Stimulated activated CD8-positive, alpha-beta memory T cell treated with anti-CD3 and anti-CD28 coated beads, Interleukin-7, amount 100 ng/mL, for 1 hour (primary cell): ENCODE measurements at regions not wholly inside any gene's neighbourhood (a gene's known extent, or its start where the extent isn't known, plus 50 kb on each side); places are given as distances from the start of the nearest gene placed in this dataset.

ENCODE experiments used
- DNase-seq, 2 donors: peaks; one replicate each; pipeline ENCODE4 v3.0.0-alpha.2; 2020; ENCODE audit warnings: low read depth in 2 of 2

DNA sequence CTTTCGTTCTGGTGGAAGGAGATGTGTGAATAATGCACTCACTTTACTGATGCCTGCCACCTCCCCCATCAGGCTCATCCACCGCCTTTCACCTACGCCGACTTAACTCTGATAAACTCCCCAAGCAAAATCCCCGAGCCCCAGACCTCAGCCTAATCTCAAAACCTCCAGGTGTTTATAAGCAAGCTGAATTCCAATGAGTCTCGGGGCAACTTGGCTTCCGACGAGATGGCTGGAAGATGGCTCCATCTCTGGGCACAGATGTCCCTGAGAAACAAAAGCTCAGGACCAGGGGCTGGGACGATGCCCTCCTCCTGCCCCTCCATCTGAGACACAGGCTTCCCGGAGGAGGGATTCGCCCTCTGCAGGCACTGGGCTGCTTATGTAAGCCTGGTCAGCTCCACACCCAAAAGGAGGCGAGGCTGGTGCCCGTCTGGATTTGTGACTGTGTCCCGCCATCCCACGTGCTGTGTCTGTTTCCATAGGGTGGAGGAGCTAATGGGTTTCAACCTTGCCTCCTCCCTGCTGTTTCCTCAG is 386.4 kb upstream of the TNRC6C start:
- no peak for DNase-seq

DNA sequence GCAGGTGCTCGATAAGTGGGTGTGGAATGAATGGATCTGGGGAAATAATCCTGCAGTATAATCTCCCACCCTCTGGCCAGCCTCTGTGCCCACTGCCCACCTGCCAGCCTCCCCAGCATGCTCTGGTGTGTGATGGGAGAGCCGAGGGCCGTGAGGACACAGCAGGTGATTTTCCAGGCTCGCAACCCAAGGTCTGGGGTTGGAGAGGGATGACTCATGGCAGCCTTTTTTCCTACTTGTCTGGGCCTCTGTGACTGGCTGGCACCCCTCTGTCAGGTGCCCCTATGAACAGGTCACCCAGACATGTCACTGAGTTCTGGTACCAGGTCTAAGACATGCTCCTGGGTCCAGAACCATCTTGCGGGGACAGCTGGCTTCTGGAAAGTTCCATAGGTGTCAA is 385.7 kb upstream of the TNRC6C start:
- DNase-seq = no peak

DNA sequence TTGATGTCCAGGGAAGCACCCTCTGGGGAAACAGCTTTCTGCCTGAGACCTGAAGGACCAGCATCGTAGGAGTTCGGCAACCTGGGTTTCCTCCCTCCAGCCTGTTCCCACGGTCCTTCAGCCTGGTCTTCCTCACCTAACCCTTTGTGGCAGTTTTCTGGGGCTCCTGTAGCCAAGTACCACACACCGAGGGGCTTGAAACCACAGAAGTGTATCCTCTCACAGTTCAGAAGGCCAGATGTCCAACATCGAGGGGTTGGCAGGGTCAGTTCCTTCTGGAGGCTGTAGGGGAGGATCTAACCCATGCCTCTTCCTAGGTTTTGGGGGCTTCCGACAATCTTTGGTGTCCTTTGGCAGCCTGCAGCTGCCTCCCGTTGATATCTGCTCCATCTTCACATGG is 381.0 kb upstream of the TNRC6C start:
- DNase-seq = no peak

DNA sequence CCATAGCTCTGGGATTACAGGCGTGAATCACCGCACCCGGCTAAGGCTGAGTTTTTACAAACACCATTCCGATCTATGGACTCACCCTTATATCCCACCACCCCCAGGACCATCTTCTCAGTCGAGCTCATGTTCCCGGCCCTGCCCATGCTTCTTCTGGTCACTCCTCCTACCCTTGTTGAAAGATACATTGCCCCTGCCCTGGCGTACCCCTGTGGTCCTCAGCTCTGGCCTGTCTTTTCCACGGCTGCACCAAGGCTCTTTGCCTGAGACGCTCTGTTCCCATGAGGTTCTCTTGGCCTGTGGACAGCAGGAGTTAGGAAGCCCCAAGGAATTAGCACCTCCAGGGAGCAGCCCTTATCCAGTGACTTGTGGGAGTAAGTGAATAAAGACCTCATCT is 379.4 kb upstream of the TNRC6C start:
- DNase-seq = no peak

DNA sequence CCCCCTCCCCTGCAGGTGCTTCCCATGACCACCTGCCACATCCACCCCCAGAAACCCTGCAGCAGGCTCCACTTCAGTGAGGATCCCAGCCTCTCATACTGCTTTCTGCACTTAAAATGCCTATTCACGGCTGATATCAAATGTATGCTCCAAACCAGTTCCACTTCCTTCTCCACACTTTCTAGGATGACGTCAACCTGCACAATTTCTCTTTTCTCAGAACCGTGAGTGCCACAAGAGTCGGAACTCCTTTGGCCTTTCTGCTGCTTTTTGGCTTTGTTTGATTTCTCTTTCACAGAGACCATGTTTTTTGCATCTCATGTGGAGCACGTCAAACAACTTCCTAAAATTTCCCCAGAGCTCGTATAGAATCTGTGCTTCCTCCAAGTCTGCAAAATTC is 378.8 kb upstream of the TNRC6C start:
- DNase-seq = no peak

DNA sequence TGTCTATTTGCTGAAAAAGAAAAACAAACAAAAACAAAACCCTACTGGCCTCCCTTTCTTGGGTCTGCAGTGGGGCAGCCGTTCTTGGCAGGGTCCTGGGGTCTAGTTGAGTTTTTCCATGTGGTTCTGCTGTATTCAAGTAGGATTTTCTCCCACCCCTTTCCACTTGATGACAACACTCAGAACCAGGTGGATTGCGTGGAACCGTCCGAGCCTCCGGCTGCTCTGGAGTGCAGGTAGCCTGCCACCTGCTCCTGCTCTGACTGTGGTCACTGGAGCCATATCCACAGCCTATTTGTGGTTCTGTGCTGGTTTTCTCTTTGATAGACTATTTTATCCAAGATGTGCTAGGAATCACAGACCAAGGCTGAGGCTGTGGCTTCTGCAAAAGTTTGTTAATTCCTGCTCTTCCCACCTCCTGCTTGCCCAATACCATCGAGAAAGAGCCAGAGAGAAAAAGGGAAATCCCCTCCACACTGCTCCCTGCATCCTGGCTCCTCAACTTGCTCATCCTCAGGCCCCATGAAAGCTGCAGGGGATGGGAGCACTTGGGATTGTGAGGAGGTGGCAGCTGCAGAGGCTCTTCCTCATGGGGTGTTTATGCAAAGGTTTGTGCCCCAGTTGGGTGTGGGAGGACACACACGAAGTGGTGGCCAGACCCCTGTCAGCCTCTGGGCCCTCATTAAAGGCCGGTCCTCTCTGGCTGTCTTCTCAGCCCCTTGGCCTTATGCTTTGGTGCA is 377.8 kb upstream of the TNRC6C start:
- no peak for DNase-seq

DNA sequence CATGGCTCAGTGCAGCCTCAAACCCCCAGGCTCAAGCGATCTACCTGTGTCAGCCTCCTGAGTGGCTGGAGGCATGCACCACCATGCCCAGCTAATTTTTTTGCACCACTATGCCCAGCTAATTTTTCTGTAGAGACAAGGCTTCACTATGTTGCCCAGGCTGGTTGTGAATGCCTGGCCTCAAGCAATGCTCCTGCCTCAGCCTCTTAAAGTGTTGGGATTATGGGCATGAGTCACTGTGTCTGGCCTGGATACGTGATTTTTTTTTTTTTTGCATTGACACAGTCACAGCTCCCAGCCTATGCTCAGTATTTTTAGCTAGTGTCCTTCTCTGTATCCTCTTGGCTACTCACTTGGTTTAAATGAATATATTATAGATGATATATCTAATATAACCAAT is 377.0 kb upstream of the TNRC6C start:
- no peak for DNase-seq

DNA sequence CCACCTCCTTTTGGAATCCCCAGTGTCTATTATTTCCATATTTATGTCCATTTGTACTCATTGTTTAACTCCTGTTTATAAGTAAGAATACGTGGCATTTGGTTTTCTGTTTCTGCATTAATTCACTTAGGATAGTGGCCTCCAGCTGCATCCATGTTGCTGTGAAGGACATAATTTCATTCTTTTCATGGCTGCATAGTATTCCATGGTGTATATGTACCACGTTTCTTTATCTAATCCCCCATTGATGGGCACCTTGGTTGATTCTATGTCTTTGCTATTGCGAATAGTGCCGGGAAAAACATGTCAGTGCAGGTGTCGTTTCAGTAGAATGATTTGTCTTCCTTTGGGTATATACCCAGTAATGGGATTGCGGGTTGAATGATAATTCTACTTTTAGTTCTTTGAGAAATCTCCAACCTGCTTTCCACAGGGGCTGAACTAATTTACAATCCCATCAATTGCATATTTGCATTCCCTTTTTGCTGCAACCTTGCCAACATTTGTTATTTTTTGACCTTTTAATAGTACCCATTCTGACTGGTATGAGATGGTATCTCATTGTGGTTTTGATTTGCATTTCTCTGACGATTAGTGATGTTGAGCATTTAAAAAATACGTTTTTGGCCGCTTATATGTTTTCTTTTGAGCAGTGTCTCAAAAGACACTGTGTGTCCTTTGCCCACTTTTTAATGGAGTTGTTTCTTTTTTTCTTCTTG is 373.2 kb upstream of the TNRC6C start:
- no peak for DNase-seq

DNA sequence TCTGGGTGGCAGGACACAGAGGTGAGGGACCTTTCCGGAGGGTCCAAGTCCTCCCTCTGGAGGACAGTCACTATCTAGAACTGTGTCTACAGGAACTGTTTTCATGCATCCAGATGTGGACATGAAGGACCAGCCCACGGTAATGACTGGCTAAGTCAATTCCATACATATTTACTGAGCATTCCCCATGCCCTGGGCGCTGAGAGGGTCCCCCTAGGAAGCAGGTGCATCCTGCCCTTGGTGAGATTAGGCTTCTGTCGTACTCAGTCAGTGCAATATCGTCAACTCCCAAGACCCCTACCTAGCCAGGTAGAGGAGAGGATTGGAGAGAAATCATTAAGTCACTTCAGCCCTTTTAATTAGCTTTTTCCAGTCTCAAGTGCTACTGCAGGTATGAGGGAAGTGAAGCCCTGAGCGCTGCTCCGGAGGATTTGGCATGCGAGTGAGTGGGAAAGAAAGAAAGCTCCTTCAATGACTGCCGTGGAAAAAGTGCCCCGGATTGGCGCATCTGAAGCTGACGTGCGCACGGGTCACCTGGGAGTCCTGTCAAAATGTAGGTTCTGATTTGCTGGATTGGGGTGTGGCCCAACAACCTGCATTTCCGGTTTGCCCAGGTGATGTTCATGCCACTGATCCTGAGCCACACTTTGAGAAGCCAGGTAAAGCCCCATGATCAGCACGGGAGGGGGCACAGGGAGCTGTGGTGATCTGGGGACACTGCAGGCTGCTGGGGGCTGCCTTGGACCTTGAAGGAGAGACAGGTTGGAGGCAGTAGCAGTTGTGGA is 367.4 kb upstream of the TNRC6C start:
- DNase-seq = no peak

DNA sequence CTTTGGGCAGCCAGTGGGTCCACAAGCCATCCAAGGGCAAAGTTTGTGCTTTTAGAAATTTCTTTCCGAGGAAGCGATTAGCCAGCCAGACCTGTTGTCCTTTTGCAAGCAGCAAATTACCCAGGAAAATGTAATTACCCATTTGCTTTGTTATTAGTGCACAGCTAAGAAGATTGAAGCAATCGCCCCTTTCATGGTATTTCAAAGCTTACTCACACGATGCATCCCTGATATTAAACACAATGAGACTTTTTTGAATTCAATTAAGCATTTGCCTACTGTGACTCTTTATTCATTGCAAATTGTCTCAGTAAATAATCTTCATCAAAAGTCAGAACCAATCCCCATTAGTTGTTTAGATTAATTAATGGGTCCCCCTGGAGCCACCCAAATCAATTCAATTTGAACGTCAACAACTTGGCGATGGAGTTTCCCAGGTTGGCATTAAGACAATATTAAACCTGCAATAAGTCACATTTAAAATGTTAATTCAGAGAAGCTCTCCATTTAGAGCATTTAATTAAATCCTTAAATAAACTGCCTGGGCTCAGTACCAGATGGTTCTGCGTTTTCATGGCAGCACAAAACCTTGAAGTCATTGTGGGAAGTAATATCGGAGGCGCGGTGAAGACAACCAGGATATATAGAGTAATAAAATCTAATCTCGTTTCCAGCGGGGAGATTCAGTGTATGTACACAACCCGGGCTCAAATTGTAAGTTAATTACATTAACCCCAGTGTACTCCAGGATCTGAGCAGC is 366.2 kb upstream of the TNRC6C start:
- DNase-seq = no peak

DNA sequence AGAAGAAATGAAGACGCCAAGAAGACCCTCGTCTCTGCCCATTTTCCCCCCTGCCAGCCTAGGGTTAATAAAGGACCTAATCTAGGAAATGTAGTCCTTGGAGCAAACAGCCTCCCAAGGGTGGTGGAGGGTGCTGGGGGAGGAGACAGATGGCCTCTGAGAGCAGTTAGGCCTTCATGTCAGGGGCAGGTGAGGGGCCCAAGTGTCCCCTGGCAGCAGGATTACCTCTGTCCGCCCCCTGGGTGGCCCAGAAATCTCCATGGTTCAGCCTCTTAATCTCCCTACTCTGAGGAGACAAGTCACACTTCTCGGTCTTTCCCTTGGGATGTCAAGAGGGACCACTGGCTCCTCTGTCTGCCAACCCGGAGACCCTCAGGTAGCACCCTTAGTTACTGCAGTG is 365.4 kb upstream of the TNRC6C start:
- no peak for DNase-seq

DNA sequence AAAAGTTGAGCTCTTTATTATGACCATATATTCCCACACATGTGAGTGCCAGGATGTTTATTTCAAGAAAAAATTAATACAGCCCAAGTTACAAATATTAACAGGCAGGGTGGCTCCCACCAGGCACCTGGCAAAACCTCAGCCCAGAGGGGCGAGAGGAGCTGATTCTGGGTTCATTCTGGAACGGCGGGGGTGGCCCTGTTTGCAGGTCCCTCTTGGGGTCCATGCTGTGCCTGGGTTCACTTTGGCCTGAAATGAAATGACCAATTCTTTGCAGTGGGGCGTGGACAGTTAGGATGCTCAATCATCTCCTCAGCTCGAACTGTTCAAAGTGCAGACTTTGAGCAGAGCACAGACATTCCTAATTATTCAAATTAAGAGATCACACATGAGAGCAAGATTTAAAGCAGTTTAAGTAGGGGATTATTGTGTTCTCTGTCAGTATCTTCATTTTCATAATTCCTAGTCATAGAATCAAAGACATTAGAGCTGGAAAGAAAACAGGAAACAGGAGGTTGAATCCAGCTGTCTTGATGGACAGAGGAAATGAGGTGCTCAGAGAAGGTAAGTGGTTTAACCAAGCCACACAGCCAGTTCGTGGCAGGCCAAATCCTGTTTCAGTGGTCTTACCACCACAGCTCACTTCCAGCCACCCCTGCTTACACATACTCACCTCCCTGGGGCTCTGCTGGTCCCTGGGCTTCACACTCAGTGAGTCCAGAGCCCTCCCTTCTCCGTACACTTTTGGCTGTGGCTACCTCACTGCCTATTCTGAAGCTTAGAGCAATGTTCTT is 363.9 kb upstream of the TNRC6C start:
- DNase-seq = no peak

DNA sequence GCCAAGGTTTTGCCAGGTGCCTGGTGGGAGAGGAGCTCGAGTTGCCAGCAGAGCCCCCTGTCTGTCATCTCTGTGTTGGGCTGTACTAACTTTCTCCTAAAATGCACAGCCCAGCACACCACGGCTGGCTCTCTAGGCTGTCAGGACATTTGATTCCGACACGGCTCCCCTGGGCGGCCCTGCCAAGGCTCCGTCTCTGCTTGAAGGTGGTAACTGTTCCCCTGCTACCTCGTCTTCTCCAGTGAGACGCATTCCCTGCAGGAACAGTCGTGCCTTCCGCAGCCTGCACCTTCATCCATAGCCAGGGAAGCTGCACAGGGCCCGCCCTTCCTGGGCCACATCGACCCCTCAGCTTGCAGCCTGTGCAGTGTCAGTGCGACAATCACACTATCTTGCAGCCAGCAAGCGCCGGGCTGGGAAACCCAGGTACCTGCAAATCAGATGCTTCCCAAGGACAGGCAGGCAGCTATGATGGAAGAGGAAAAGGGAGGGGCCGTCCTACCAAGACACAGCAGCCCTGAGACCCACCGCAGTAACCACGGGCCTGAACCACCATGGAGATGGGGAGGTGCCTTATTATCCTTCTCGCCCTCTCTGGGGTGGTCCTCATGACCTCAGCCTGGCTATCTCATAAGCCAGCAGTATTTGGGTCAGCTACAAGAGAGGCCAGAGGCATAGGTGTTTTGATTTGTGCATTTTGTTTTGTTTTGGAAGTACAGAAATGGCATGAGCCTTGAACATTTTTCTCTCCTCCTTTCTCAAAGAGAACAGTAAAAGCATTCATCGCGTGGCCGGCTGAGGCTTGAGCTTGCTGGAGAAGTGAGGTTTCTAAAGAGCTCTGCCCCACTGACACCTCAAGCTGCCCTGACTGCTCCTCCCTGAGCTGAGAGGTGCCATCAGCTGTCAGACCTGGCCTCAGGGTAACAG is 361.7 kb upstream of the TNRC6C start:
- DNase-seq = no peak

DNA sequence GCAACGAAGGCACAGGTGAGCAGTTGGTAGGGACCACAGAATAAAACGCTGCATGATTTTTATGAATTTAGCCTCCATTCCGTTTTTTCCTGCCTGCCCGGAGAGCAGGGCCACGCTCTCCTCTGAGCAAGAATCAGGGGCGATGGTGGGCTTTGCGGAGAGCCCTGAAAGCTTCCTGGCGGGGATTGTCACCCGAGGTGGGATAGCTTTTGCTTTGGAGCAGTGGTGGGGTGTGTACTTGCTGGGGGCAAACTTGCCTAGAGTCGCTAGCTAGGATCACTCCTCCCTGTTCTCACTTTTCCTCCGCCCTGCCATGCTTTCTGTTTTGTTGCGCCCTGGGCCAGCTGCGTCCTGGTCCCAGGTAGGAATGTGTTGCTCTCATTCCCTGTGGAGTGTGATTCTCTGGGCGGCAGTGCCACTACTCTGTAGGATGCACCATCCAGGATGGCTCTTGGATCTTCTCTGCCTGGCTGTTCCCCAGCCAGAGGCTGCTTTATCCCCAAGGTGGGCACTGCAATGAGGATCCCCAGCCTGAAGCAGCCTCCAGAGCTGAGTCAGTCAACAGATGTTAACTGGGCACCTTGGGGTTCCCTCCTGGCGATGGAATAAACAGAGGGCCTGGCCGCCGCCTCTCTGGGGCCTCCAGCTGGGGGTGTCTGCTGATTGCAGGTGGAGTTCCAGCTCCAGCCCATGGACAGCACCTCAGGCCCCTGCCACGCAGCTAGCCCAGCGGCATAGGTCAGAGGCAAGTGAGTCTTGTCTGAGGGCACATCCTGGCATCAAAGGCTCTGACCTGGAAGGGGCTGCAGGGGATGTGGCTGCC is 360.9 kb upstream of the TNRC6C start:
- DNase-seq = no peak

DNA sequence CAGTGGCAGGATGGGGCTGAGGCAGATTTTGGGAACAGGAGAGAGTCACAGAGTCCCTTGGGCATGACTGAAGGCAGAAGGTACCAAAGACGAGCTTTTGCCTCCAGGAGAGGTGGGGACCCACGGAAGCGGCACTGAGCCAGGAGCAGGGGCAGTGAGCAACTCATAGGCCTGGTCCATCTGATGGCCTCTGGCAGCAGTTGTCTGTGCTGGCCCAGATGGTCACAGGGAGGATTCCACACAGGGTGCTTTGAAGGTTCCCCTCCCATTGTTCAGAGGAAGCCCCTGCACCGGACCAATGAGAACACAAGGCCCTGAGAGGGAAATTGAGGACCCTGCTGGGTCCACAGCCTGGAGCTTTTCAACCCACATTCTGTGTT is 360.3 kb upstream of the TNRC6C start:
- no peak for DNase-seq

DNA sequence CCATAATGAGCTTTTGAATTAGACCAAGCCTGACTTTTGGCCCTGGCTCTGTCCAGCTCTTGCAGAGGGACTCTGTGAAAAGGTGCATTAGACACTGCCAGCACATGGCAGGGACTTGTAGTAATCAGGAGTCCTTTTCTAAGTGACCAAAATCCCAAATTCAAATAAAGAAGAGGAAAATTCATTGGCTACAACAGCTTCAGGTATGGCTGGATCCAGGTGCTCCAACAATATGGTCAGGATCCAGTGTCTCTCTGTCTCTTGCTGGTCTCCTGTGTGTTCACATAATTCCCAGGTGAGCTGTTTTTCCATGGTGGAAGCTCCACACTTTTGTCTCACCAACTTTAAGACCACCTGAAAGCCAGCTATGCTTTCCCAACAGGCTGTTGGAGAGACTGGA is 358.8 kb upstream of the TNRC6C start:
- no peak for DNase-seq

DNA sequence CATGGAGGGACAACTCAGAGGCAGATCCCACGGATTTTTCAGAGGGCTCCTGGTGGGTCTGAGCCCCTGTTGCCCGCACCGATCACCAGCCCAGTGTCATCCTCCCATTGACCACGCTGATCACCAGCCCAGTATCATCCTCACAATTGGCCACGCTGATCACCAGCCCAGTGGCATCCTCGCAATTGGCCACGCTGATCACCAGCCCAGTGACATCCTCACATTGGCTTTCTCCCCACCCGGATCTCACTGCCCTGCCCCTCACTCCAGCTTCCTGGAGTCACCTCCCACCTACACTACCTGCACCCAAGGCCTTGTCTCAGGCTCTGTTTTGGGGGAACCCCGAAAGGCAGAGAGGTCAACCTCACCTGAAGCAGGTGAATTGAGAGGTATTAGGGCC is 358.2 kb upstream of the TNRC6C start:
- DNase-seq = no peak

DNA sequence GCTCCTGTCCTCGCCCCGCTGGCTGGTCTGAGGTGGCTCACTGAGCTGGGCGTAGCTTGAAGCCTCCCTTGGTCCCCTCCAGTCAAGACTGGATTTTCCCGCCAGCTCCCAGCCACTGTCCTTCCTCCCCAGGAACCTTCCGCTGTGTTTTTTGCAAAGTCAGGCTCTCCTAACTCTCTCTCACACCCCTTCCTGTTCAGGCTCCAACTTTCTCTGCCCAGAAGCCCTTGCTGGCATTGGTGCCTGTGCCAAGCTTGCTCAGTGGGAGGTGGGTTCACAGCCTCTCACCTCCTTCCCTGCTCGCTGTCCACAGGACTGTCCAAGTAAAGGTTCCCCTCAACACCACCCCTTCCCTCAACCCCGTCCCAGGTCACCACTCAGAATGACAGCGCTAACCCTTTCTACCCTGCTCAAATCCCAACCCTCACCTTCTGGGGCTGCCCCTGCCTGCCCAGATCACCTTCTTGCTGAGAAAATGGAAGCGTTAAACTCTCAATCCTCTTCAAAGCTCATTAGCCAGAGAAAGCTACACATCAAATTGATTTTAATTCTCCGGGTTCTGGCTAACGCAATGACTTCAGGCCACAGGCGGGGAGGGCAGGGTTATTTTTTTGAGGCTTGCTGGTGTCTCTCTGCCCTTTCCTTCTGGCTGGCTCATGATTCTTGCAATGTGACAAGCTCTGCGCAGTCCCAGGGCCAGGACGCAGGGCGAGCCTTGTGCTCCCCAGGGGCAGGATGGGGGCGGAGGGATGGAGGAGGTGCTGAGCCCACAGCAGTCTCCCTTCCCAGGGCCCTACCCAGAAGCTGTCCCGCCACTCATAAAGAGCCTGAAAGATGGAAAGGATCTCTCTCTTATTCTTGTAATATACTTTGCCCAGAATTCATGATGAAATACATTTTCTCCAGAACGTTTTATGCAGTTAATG is 357.2 kb upstream of the TNRC6C start:
- DNase-seq = no peak
